WTC11 (cell line): ENCODE measurements at regions not wholly inside any gene's neighbourhood (a gene's known extent, or its start where the extent isn't known, plus 50 kb on each side); places are given as distances from the start of the nearest gene placed in this dataset.

Experiments used
- ATF2 ChIP-seq: sonication (generic); formaldehyde crosslinking; IDR thresholded peaks from 2 replicates; pipeline ENCODE4 v1.8.1; 2022; ENCODE audit warnings: low read depth, missing genetic modification reagents, borderline replicate concordance
- CREB1 ChIP-seq: sonication (generic); formaldehyde crosslinking; IDR thresholded peaks from 2 replicates; pipeline ENCODE4 v1.8.0; 2023; ENCODE audit warnings: mild to moderate bottlenecking, missing genetic modification reagents
- CTCF ChIP-seq: fragments of 200-600 bp; IDR thresholded peaks from 2 replicates; pipeline ENCODE4 v1.8.0; 2022; ENCODE audit warnings: antibody characterized with exemption
- E2F4 ChIP-seq: sonication (generic); formaldehyde crosslinking; IDR thresholded peaks from 2 replicates; pipeline ENCODE4 v1.8.1; 2022; ENCODE audit warnings: low read depth, mild to moderate bottlenecking, moderate library complexity, missing genetic modification reagents, borderline replicate concordance
- TEAD1 ChIP-seq: sonication (generic); formaldehyde crosslinking; IDR thresholded peaks from 2 replicates; pipeline ENCODE4 v1.8.0; 2022; ENCODE audit warnings: mild to moderate bottlenecking, missing genetic modification reagents
- ZNF138 ChIP-seq: sonication (generic); formaldehyde crosslinking; conservative IDR thresholded peaks from 2 replicates; pipeline ENCODE4 v1.8.1; 2022; ENCODE audit warnings: mild to moderate bottlenecking, moderate library complexity, missing genetic modification reagents

- no peak for TF ChIP-seq TEAD1 (CRISPR knock-in tag)
- no peak for TF ChIP-seq CTCF
- TF ChIP-seq ZNF138 (CRISPR knock-in tag): no peak
- TF ChIP-seq ATF2 (CRISPR knock-in tag): no peak
- TF ChIP-seq CREB1 (CRISPR knock-in tag): no peak
- no peak for TF ChIP-seq E2F4 (CRISPR knock-in tag)
Observed at GRCh38 chr12:84415946-84416345, 496.7 kb downstream of the SLC6A15 start.
